K562 (cell line): ENCODE measurements at regions not wholly inside any gene's neighbourhood (a gene's known extent, or its start where the extent isn't known, plus 50 kb on each side); places are given as distances from the start of the nearest gene placed in this dataset.

Source experiments
- ATAC-seq: fragments of 200-7000 bp; cut with Tn5 transposase; 3 replicates; pipeline ENCODE4 v1.9.1; 2020; ENCODE audit warnings: moderate library complexity
- BruUV-seq: library from RNA; stranded (reverse); fragments of 400-500 nt; replicated peaks from 2 replicates; lab custom pipeline; 2021; lab: Mats Ljungman, UMichigan
- CTCF ChIA-PET: fragments of 300-600 bp; formaldehyde crosslinking; extraction: SDS; loops from one replicate; lab custom pipeline; 2021; ENCODE audit warnings: low intra/inter-chr PET ratio; lab: Yijun Ruan, JAX
- POLR2A ChIA-PET: fragments of 300-600, 350-650 bp; sonication (Branson Sonifier 250); formaldehyde crosslinking; extraction: SDS; loops from one replicate; lab custom pipeline; 2021; ENCODE audit warnings: antibody characterized with exemption, inconsistent platforms; lab: Yijun Ruan, JAX
- DNase-seq, 4 experiments: peaks; one replicate each; pipeline versions ENCODE4 v3.0.0 to v3.0.0-alpha.2; 2011 to 2018; ENCODE audit warnings: low spot score in 3 of 4, mixed read lengths in 3 of 4; ENCODE audit errors: extremely low read depth in 1 of 4
- FAIRE-seq: peaks from 2 replicates; lab custom pipeline; 2011; peaks lifted over from hg19 to GRCh38; lab: Jason Lieb, UNC
- H2AFZ ChIP-seq: 2 replicates; pipeline ENCODE4 v1.6.0; 2011; ENCODE audit warnings: low read depth, low read length, control low read depth, inconsistent platforms
- H3K27ac ChIP-seq: fragments of 200-600 bp; 3 replicates; pipeline ENCODE4 v1.8.0; 2011; ENCODE audit warnings: low read depth, mild to moderate bottlenecking, control low read depth, inconsistent platforms, low read length, moderate library complexity, mixed read lengths; ENCODE audit errors: extremely low read depth
- H3K27me3 ChIP-seq, 2 experiments: fragments of 300-600 bp in 1 of 2; 2 replicates in 1 of 2; 3 replicates in 1 of 2; pipeline versions ENCODE4 v1.6.0 to v1.8.0; 2011; ENCODE audit warnings: inconsistent platforms in 2 of 2, low read length in 2 of 2, mild to moderate bottlenecking in 1 of 2, mixed read lengths in 1 of 2, moderate library complexity in 1 of 2; ENCODE audit not compliant: control insufficient read depth in 2 of 2, insufficient read depth in 2 of 2
- H3K36me3 ChIP-seq: fragments of 300-600 bp; 3 replicates; pipeline ENCODE4 v1.8.0; 2011; ENCODE audit warnings: mild to moderate bottlenecking, low read length, inconsistent platforms; ENCODE audit not compliant: control insufficient read depth, insufficient read depth
- H3K4me1 ChIP-seq, 2 experiments: fragments of 200-600 bp in 1 of 2; replicated peaks in 1 of 2; 2 replicates in 1 of 2; 3 replicates in 1 of 2; pipeline versions ENCODE4 v1.5.1 to v1.8.0; 2011; ENCODE audit warnings: inconsistent platforms in 2 of 2, low read length in 2 of 2, mild to moderate bottlenecking in 1 of 2, mixed read lengths in 1 of 2, moderate library complexity in 1 of 2; ENCODE audit not compliant: control insufficient read depth in 2 of 2, insufficient read depth in 2 of 2
- H3K4me2 ChIP-seq: 2 replicates; pipeline ENCODE4 v1.6.1; 2011; ENCODE audit warnings: low read length, control low read depth, inconsistent platforms, mixed read lengths; ENCODE audit not compliant: insufficient read depth
- H3K4me3 ChIP-seq: fragments of 200-600 bp; sonication (generic), shearing (Covaris generic); 2 replicates; pipeline ENCODE4 v1.5.1; 2016; ENCODE audit warnings: control low read depth, inconsistent platforms
- H3K79me2 ChIP-seq: fragments of 200-600 bp; 3 replicates; pipeline ENCODE4 v1.8.0; 2011; ENCODE audit warnings: low read length, inconsistent platforms; ENCODE audit not compliant: control insufficient read depth, insufficient read depth
- H3K9ac ChIP-seq, 2 experiments: 2 replicates each; pipeline versions ENCODE4 v1.6.0 to v1.6.1; 2011; ENCODE audit warnings: low read depth in 2 of 2, low read length in 2 of 2, control low read depth in 1 of 2, inconsistent platforms in 1 of 2, mild to moderate bottlenecking in 1 of 2, mixed read lengths in 1 of 2; ENCODE audit not compliant: insufficient read depth in 1 of 2
- H3K9me1 ChIP-seq: one replicate; pipeline ENCODE4 v1.6.0; 2011; ENCODE audit warnings: inconsistent platforms, mild to moderate bottlenecking, low read length, moderate library complexity; ENCODE audit not compliant: control insufficient read depth, insufficient read depth
- H3K9me3 ChIP-seq: replicated peaks from 2 replicates; pipeline ENCODE4 v1.5.1; 2011; ENCODE audit warnings: low read depth, low read length, inconsistent platforms; ENCODE audit not compliant: control insufficient read depth, insufficient read depth
- H4K20me1 ChIP-seq: replicated peaks from 2 replicates; pipeline ENCODE4 v1.6.1; 2011; ENCODE audit warnings: low read length, inconsistent platforms, mixed read lengths; ENCODE audit not compliant: control insufficient read depth, insufficient read depth
- AFF4 ChIP-seq: sonication (generic); formaldehyde crosslinking; IDR thresholded peaks from 2 replicates; pipeline ENCODE4 v1.8.0; 2023; ENCODE audit warnings: mild to moderate bottlenecking, missing genetic modification reagents
- ARID1B ChIP-seq: fragments of 450-650 bp; IDR thresholded peaks from 2 replicates; pipeline ENCODE4 v1.6.1; 2016; ENCODE audit warnings: antibody characterized with exemption, mild to moderate bottlenecking, inconsistent platforms
- CBFA2T3 ChIP-seq: fragments of 450-650 bp; IDR thresholded peaks from 2 replicates; pipeline ENCODE4 v1.6.1; 2017
- HMBOX1 ChIP-seq: sonication (generic); IDR thresholded peaks from 2 replicates; pipeline ENCODE4 v1.6.1; 2016
- KAT7 ChIP-seq: sonication (generic); formaldehyde crosslinking; IDR thresholded peaks from 2 replicates; pipeline ENCODE4 v1.8.0; 2022; ENCODE audit warnings: missing genetic modification reagents, mild to moderate bottlenecking, borderline replicate concordance
- NBN ChIP-seq: fragments of 450-650 bp; IDR thresholded peaks from 2 replicates; pipeline ENCODE4 v1.6.1; 2016; ENCODE audit warnings: low read depth, mild to moderate bottlenecking
- PBX2 ChIP-seq, 2 experiments: IDR thresholded peaks in 1 of 2; conservative IDR thresholded peaks in 1 of 2; 2 replicates each; pipeline ENCODE4 v1.6.1; 2016; ENCODE audit warnings: low read depth in 2 of 2, mild to moderate bottlenecking in 1 of 2, missing compliant biosample characterization in 1 of 2, missing genetic modification characterization in 1 of 2, moderate library complexity in 1 of 2
- TAL1 ChIP-seq: fragments of 450-650 bp; IDR thresholded peaks from 2 replicates; pipeline ENCODE4 v1.6.1; 2016; ENCODE audit warnings: mild to moderate bottlenecking
- VEZF1 ChIP-seq: fragments of 200-800 bp; sonication (Bioruptor generic); IDR thresholded peaks from 2 replicates; pipeline ENCODE4 v1.6.1; 2017; ENCODE audit warnings: missing genetic modification characterization, missing compliant biosample characterization
- ZNF121 ChIP-seq: sonication (generic); formaldehyde crosslinking; conservative IDR thresholded peaks from 2 replicates; pipeline ENCODE4 v1.8.0; 2022; ENCODE audit warnings: missing genetic modification reagents
- WGBS: fragments of 100-300 bp; shearing (Covaris generic); methylation state at CpG from one replicate; pipeline ENCODE4 v1.1.6; 2016; ENCODE audit warnings: low coverage, mixed read lengths; ENCODE audit not compliant: insufficient coverage; ENCODE audit errors: missing lambda C conversion rate; 5-methylcytosine and 5-hydroxymethylcytosine counted together
- in situ Hi-C: fragments of 300-500 bp; cut with MboI; formaldehyde crosslinking; loops from 4 replicates; pipeline ENCODE4 v1.15.0; 2018; ENCODE audit warnings: inconsistent platforms, mixed read lengths
- intact Hi-C: fragments of 100-400 bp; cut with micrococcal nuclease; formaldehyde crosslinking; loops from 2 replicates; pipeline ENCODE4 v1.14.2; 2022

- H4K20me1 ChIP-seq = no peaks in the 10 kb centered on the region
- in situ Hi-C loops = no loop called here
- CTCF ChIA-PET = interaction anchor here (0.8 kb wide), 1 partner anchor 13 kb away, joined by 7 read pairs; no protein-coding TSS in a partner anchor
- H3K9me3 ChIP-seq = no peaks in the 10 kb centered on the region
- TF ChIP-seq VEZF1 = peak; percentile 89
- no peak for TF ChIP-seq KAT7 (CRISPR knock-in tag)
- TF ChIP-seq NBN = no peak
- peak; percentile 75 for TF ChIP-seq HMBOX1
- TF ChIP-seq CBFA2T3 = peak; percentile 16; the same call in 1 of the 2 replicates
- peak; percentile 32; the same call in 1 of the 2 replicates for TF ChIP-seq TAL1
- no peak for TF ChIP-seq PBX2 (CRISPR knock-in tag; IDR thresholded peaks at IDR 0.05; ENCODE audit: low read depth)
- 0 out of 2 replicates have a peak, but pooled peaks have one; percentile 6 for TF ChIP-seq PBX2 (tag; conservative IDR thresholded peaks at IDR 0.05; ENCODE audit: low read depth)
- TF ChIP-seq ZNF121 (CRISPR knock-in tag) = no peak
- peak; percentile 16; the same call in 1 of the 2 replicates for TF ChIP-seq ARID1B
- no peak for TF ChIP-seq AFF4 (CRISPR knock-in tag)
- BruUV-seq = no TSS peak
- H3K4me1 ChIP-seq = no peaks in the 10 kb centered on the region
- DNase-seq (peak in 1 of 4 experiments; percentile 3), FAIRE-seq (no peak), ATAC-seq (no peak)
- no peaks in the 10 kb centered on the region for H3K36me3 ChIP-seq
- H3K9me1 ChIP-seq = no peaks in the 10 kb centered on the region
- POLR2A ChIA-PET = interaction anchor here (1.2 kb wide), 1 partner anchor 22 kb away, joined by 3 read pairs; no protein-coding TSS in a partner anchor
- H3K27ac ChIP-seq = no peak overlapping the region
- WGBS = 3% methylated on average over 3 of the region's 3 CpGs
- no peaks in the 10 kb centered on the region for H3K79me2 ChIP-seq
- peaks cover 0 to 6% of the 10 kb centered on the region in 2 experiments; a peak in 1 of 5 replicates for H3K27me3 ChIP-seq
- no peak overlapping the region for H3K4me3 ChIP-seq
- no peak overlapping the region for H3K9ac ChIP-seq
- H2AFZ ChIP-seq = no peak overlapping the region
- intact Hi-C loops = no loop called here
- no peak overlapping the region for H3K4me2 ChIP-seq
These were observed 66.0 kb upstream of the GPR6 start for GRCh38 chr6:109912118-109912517.
